GM23338 (cell line): ENCODE measurements at regions not wholly inside any gene's neighbourhood (a gene's known extent, or its start where the extent isn't known, plus 50 kb on each side); places are given as distances from the start of the nearest gene placed in this dataset.

Source experiments
- ATAC-seq: fragments of 200-7000 bp; cut with Tn5 transposase; 3 replicates; pipeline ENCODE4 v1.9.1; 2020
- DNase-seq: peaks from one replicate; pipeline ENCODE4 v3.0.0-alpha.2; 2015; ENCODE audit warnings: low spot score
- H2AFZ ChIP-seq: fragments of 200-600 bp; sonication (generic); 2 replicates; pipeline ENCODE4 v1.8.0; 2016; ENCODE audit warnings: antibody characterized with exemption, mild to moderate bottlenecking, moderate library complexity
- H3F3A ChIP-seq: fragments of 200-600 bp; sonication (generic); replicated peaks from 2 replicates; pipeline ENCODE4 v1.8.0; 2017; ENCODE audit warnings: antibody characterized with exemption, mixed run types, low read depth
- H3K27ac ChIP-seq: fragments of 200-600 bp; sonication (generic); 2 replicates; pipeline ENCODE4 v1.6.1; 2016; ENCODE audit warnings: low read depth
- H3K27me3 ChIP-seq: fragments of 200-600 bp; sonication (generic); 2 replicates; pipeline ENCODE4 v1.8.0; 2016; ENCODE audit warnings: mild to moderate bottlenecking, mixed run types, moderate library complexity; ENCODE audit not compliant: insufficient read depth
- H3K36me3 ChIP-seq: fragments of 200-600 bp; sonication (generic); 2 replicates; pipeline ENCODE4 v1.8.0; 2016; ENCODE audit warnings: mild to moderate bottlenecking; ENCODE audit not compliant: insufficient read depth
- H3K4me1 ChIP-seq: fragments of 200-600 bp; sonication (generic); 2 replicates; pipeline ENCODE4 v1.8.0; 2016; ENCODE audit warnings: mild to moderate bottlenecking, moderate library complexity; ENCODE audit not compliant: insufficient read depth
- H3K4me2 ChIP-seq: fragments of 200-600 bp; sonication (generic); 2 replicates; pipeline ENCODE4 v1.7.1; 2017; ENCODE audit warnings: mixed run types
- H3K4me3 ChIP-seq: fragments of 200-600 bp; sonication (generic); 2 replicates; pipeline ENCODE4 v1.6.1; 2016; ENCODE audit warnings: mixed run types
- H3K79me2 ChIP-seq: fragments of 200-600 bp; sonication (generic); replicated peaks from 2 replicates; pipeline ENCODE4 v1.8.0; 2017; ENCODE audit warnings: mild to moderate bottlenecking; ENCODE audit not compliant: insufficient read depth
- H3K9me2 ChIP-seq: fragments of 200-600 bp; sonication (generic); 2 replicates; pipeline ENCODE4 v1.8.0; 2017; ENCODE audit not compliant: insufficient read depth
- H4K20me1 ChIP-seq: fragments of 200-600 bp; sonication (generic); replicated peaks from 2 replicates; pipeline ENCODE4 v1.8.0; 2017; ENCODE audit warnings: mild to moderate bottlenecking; ENCODE audit not compliant: insufficient read depth
- H3K27ac Mint-ChIP-seq: 2 replicates; pipeline ENCODE4 v1.8.0; 2020; ENCODE audit warnings: inconsistent platforms, mild to moderate bottlenecking, moderate library complexity, mixed read lengths
- H3K27me3 Mint-ChIP-seq: 3 replicates; pipeline ENCODE4 v1.8.0; 2022; ENCODE audit warnings: low read depth, mild to moderate bottlenecking, moderate library complexity, mixed read lengths, inconsistent platforms; ENCODE audit not compliant: insufficient read depth, poor library complexity
- H3K36me3 Mint-ChIP-seq: 3 replicates; pipeline ENCODE4 v1.8.0; 2021; ENCODE audit warnings: low read depth, mild to moderate bottlenecking, inconsistent platforms, moderate library complexity, mixed read lengths
- H3K4me1 Mint-ChIP-seq: 3 replicates; pipeline ENCODE4 v1.8.0; 2020; ENCODE audit warnings: mild to moderate bottlenecking, inconsistent platforms, mixed read lengths
- H3K4me3 Mint-ChIP-seq: 3 replicates; pipeline ENCODE4 v1.8.0; 2021; ENCODE audit warnings: moderate library complexity, mild to moderate bottlenecking, inconsistent platforms, mixed read lengths
- H3K9me3 Mint-ChIP-seq: 3 replicates; pipeline ENCODE4 v1.8.0; 2020; ENCODE audit warnings: moderate library complexity, mild to moderate bottlenecking, inconsistent platforms, mixed read lengths
- CTCF ChIP-seq, 2 experiments: fragments of 200-600 bp in 1 of 2; sonication (generic) in 1 of 2; conservative IDR thresholded peaks; 2 replicates each; pipeline versions ENCODE4 v1.5.1 to v1.6.1; 2016 to 2017; ENCODE audit warnings: antibody characterized with exemption in 2 of 2, low read depth in 2 of 2, mild to moderate bottlenecking in 2 of 2, moderate library complexity in 1 of 2
- EZH2 ChIP-seq: fragments of 200-600 bp; sonication (generic); IDR thresholded peaks from one replicate; pipeline ENCODE4 v1.8.0; 2017; ENCODE audit warnings: antibody characterized with exemption, mild to moderate bottlenecking, low read depth; ENCODE audit not compliant: unreplicated experiment
- EZH2phosphoT487 ChIP-seq: fragments of 200-600 bp; sonication (generic); IDR thresholded peaks from one replicate; pipeline ENCODE4 v1.8.1; 2018; ENCODE audit warnings: antibody characterized with exemption; ENCODE audit not compliant: unreplicated experiment
- JUNB ChIP-seq: IDR thresholded peaks from one replicate; pipeline ENCODE4 v1.6.1; 2016; ENCODE audit warnings: antibody characterized with exemption; ENCODE audit not compliant: unreplicated experiment
- NANOG ChIP-seq: IDR thresholded peaks from 2 replicates; pipeline ENCODE4 v1.6.1; 2016; ENCODE audit warnings: antibody characterized with exemption, borderline replicate concordance
- POLR2AphosphoS5 ChIP-seq: IDR thresholded peaks from 2 replicates; pipeline ENCODE4 v1.6.1; 2016; ENCODE audit warnings: antibody characterized with exemption, low read depth
- REST ChIP-seq: IDR thresholded peaks from one replicate; pipeline ENCODE4 v1.6.1; 2018; ENCODE audit warnings: antibody characterized with exemption; ENCODE audit not compliant: unreplicated experiment
- ZNF462 ChIP-seq: fragments of 250-450 bp; sonication (Bioruptor Pico); IDR thresholded peaks from 2 replicates; pipeline ENCODE4 v1.5.0; 2020; ENCODE audit warnings: mild to moderate bottlenecking, moderate library complexity

GRCh38 chr2:5502385-5502784, 189.8 kb upstream of the SOX11 start:
- H3K27ac ChIP-seq: no peak overlapping the region
- 0 out of 2 replicates have a peak, but pooled peaks cover 4% of the 10 kb centered on the region for H3K9me2 ChIP-seq
- no peak overlapping the region for H3K4me2 ChIP-seq
- peaks cover 69% of the 10 kb centered on the region for H3K9me3 Mint-ChIP-seq
- no peak overlapping the region for H3K4me3 Mint-ChIP-seq
- no peaks in the 10 kb centered on the region for H3K27me3 ChIP-seq
- H3K36me3 ChIP-seq: peaks cover 4% of the 10 kb centered on the region; the same call in 1 of the 2 replicates
- H3K79me2 ChIP-seq: no peaks in the 10 kb centered on the region
- no peaks in the 10 kb centered on the region for H3F3A ChIP-seq
- H3K4me1 ChIP-seq: no peaks in the 10 kb centered on the region
- DNase-seq (no peak), ATAC-seq (no peak)
- no peak for TF ChIP-seq REST
- no peak for TF ChIP-seq EZH2phosphoT487
- no peak for TF ChIP-seq EZH2
- TF ChIP-seq ZNF462 (CRISPR knock-in tag): no peak
- TF ChIP-seq POLR2AphosphoS5: no peak
- no peak for TF ChIP-seq NANOG
- TF ChIP-seq JUNB: no peak
- TF ChIP-seq CTCF (conservative IDR thresholded peaks at IDR 0.05; ENCODE audit: low read depth in 2 of 2): no peak
- peaks cover 9% of the 10 kb centered on the region; the same call in 2 of the 3 replicates for H3K36me3 Mint-ChIP-seq
- no peaks in the 10 kb centered on the region for H4K20me1 ChIP-seq
- peaks cover under 1% of the 10 kb centered on the region for H3K27me3 Mint-ChIP-seq
- H2AFZ ChIP-seq: no peak overlapping the region
- H3K4me3 ChIP-seq: no peak overlapping the region
- no peak overlapping the region for H3K27ac Mint-ChIP-seq
- peaks cover 9% of the 10 kb centered on the region; the same call in 1 of the 3 replicates for H3K4me1 Mint-ChIP-seq
